ELF-1 (cell line): ENCODE measurements at regions not wholly inside any gene's neighbourhood (a gene's known extent, or its start where the extent isn't known, plus 50 kb on each side); places are given as distances from the start of the nearest gene placed in this dataset.

Experiments
- DNase-seq: peaks from one replicate; pipeline ENCODE4 v3.0.0-alpha.2; 2016; ENCODE audit warnings: low read depth, low spot score

DNA sequence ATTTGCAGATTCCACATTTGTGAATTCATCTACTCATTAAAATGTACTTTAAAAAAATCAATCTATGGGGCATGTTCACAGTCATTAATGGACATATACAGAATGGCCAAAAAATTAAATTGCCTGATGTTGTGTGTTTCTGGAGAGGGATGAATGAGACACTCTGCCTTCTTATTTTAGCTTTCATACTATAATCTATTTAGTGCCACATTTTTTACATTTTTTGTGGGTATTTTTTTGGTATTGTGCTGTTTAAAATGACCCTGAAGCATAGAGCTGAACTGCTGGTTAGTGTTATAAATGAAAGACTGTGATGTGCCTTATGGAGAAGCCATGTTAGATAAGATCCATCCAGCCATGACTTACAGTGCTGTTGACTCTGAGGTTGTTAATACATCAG, 961.8 kb upstream of the LRRN3 start:
- DNase-seq: no peak

DNA sequence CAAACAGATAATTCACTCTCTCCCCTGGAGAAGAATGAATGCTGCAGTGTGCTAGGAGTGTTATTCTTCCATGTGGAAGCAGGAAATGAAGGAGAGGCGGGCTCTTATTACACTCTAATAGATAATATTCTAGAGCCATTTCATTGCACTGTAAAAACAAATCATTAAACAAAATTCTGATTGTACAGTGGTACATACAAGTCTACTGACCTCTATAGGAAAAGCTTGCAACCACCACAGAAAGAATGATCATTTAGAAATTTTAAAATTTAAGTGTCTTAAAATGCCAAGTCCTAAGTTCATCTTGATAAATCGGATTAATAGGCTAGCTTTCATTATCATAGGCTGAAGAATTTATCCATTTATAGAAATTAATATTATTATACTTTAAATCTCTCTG, 960.3 kb upstream of the LRRN3 start:
- DNase-seq: no peak

DNA sequence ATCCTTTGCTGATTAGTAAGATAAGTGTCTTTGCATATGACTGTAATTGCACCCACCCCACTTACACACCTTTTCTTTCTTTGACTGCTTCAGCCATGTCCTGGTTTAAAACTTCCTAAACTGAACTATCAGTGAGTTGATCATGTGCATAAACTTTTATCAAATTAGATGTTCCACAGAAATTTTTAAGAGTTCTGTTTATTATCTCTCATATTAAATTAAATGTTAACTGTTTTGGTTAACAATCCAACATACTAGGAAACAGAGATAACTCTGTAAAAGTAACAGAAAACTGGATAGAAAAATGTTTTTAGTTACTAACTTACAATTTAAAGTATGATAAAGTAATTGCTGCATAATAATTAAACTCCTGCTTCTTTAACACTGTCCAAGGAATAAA, 959.6 kb upstream of the LRRN3 start:
- no peak for DNase-seq

DNA sequence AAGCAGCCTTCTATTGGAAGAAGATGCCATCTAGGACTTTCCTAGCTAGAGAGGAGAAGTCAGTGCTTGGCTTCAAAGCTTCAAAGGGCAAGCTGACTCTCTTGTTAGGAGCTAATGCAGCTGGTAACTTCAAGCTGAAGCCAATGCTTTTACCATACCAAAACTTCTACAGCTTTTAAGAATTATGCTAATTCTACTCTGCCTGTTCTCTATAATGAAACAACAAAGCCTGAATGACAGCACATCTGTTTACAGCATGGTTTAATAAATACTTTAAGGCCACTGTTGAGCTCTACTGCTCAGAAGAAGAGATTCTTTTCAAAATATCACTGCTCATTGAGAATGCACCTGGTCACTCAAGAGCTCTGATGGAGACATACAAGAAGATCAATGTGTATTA, 951.9 kb upstream of the LRRN3 start:
- DNase-seq: no peak

DNA sequence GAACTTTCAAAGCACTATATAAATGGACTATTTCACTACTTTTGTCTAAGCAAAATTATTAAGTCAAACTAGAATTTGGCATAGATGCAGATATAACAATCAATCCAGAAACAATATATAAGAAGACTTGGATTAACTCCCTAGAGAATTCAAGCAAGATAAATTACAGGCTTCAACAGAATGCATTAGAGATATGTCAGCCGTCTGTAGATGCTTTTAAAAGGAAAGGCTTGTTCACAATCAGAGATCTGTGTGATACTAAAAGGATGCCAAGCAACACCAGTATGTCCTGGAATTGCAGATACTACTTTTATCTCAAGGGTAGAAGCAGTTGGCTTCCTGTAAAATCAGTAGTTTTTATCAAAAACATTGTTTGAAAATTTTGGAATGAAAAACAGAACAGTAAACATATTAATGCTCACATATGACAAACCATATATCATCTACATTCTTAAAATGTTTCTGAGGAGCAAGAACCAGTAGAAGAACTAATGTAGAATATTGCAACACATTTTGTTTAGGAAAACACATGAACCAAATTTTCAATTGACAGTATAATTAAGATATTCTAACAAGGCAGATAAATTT, 947.9 kb upstream of the LRRN3 start:
- DNase-seq: no peak

DNA sequence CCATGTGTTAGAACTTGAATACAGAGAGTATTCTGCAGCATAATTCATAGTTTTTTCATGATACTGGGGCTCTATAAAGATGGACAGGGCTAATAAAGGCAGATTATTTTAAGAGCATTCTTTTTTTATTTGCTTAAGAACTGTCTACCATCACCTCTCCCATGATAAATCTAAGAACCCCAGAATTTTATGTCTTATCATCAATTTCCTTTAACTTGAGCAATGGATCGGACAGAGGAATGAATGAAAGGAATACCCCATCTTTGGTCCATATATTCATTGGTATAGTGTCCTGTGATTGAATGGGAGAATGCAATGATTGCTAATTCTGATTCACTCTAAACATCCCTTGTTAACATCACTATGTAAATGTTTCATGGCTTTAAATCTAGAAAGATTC, 946.3 kb upstream of the LRRN3 start:
- no peak for DNase-seq

DNA sequence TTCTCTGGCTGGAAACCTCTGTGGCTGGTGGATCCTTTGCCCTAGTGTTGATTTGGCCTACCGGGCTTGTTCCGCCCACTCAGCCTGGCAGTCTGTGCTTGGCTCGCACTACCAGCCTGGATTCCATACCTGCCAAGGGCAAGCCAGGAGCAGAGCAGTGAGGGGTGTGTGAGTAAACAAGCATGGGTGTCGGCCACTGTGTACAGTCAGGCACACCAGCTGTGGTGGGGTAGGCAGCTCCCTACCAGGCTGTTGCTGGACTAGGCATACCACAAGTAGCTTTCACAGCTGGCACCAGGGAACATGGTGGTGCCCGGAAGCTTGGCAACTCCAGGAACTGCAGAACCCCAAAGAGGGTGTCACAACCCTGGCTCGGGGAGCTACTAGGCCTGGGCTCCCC, 942.9 kb upstream of the LRRN3 start:
- DNase-seq: no peak

DNA sequence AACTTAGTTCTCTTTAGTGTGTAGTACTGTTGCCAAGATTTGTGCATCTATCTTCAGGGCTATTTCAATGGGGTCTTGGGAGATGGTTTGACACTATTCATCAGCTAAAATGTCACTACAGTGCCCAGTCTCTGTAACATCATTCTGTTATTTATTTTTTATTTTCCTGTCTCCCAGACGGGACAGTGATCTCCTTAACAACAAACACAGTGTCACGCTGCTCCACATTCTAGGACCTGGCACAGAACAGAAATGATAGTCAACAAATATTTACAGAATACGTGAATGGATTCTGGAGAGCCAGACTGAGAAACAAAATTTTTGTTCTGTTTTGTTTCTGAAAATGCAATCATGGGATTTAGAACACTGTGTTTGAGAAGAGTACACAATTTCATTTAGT, 937.7 kb upstream of the LRRN3 start:
- DNase-seq: no peak

DNA sequence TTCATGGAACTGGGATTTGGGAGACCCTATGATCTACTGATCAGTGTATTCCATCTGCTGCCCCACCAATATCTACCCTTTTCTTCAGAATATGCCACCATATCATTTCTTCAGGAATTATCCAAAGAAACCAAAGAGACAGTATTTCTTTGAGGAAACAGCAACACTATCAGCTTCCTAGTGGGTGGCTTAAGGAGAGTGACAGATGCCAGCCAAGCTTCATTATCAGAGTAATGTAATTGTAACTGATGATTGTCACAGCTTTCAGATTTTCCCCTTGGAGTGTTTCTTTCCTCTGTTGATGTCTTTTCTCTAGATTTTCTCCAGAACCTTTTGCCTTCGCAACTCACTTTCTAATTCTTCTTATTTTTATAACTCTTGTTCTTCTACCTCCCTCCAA, 934.4 kb upstream of the LRRN3 start:
- no peak for DNase-seq

DNA sequence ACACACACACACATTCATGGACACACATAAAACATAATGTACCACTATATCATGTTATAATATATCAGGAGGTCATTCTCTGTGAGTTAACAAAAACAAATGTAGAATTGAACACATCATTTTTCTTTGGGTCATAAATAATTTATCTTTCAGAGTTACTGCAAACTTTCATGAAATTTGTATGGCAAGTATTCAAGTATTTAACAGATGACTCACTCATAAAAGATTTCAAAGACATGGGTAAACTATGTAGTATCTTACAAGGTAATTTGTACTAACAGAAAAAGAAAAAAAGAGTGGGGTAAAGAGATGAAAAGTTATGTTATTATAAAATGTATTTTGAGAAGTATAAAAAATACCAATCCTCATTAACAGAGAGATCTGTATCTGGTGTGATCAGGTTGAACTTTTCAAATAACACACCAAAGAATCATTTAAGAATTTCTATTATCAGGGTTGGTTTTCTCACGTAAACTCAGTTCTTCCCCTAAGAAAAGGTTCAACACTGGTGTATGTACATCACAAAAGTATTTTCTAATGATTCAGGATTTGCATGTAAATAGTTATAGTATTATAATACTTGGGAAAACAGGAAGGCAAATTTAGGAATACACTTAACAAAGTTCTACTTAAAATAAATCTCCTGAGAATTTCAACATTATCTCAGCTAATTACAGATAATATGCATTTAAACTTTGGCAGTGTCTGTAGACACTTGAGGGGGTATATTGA, 933.1 kb upstream of the LRRN3 start:
- DNase-seq: no peak

DNA sequence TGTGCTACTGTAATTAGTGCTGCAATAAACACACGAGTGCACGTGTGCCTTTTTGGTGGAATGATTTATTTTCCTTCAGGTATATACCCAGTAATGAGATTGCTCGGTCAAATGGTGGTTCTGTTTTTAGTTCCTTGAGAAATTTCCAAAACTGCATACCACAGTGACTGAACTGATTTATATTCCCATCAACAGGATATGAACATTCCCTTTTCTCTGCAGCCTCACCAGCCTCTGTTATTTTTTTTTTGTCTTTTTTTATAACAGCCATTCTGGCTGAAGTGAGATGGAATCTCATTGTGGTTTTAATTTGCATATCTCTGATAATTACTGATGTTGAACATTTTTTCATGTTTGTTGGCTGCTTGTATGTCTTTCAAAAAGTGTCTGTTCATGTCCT, 922.9 kb upstream of the LRRN3 start:
- DNase-seq: no peak

DNA sequence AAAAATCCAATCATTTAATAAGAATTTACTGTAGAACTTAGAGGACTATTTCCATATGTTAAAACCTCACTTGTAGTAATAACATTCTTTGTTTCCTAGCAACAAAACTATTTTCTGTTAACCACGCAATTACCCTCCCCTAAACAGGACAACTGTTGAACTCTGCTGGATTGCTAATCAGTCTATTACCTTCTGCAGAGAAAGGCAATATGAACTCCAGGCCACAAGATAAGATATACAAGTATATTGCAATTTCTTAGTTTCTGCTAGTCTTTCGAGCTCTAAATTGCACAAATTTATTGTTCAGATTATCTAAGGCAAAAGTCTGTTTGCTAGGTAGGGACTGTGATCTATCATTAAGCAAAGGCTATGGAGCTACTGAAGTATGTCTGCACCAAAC, 920.1 kb upstream of the LRRN3 start:
- no peak for DNase-seq

DNA sequence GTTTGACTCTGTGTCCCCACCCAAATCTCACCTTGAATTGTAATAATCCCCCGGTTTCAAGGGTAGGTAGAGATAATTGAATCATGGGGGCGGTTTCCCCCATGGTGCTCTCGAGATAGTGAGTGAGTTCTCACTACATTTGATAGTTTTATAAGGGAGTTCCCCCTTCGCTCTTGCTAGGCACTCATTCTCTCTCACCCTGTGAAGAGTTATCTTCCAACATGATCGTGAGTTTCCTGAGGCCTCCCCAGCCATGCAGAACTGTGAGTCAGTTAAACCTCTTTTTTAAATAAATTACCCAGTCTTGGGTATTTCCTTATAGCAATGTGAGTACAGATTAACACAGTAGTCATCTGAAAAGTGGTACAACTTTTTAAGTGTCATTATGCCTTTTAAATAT, 913.5 kb upstream of the LRRN3 start:
- DNase-seq: no peak

DNA sequence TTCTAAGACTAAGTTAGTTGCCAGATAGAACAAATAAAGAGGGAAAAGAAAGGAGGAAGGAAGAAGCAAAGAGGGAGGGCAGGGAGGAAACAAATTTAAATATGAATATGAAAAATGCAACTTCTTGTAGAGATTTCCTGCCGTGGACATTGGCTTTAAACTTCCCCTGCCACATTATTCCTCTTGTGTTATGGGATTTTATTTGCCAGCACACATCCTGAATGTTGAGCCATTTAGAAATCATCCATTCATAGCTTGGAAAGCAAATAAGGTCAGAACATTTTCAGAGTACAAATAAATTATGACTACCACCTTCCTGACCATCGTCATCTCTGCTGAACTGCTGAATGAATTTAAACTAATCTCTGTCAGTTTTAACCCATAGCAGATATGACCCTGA, 911.9 kb upstream of the LRRN3 start:
- no peak for DNase-seq

DNA sequence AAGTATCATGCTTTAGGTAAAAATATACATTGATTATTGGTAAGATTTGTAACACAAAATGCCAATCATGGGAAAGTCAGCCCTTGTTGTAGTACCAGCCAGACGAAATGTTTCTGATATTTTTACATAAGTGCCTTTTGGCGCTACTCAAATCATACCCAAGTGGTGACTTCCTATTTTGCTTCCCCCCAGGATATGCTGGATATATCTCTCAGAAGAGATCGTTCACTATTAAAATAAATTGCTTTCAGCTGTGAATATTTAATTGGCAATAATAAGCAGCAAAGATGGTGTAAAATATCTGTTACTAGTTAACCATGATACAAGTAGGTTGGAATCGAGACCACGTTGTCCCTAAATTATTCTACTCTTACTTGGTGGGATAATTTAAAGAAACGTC, 909.2 kb upstream of the LRRN3 start:
- DNase-seq: no peak

DNA sequence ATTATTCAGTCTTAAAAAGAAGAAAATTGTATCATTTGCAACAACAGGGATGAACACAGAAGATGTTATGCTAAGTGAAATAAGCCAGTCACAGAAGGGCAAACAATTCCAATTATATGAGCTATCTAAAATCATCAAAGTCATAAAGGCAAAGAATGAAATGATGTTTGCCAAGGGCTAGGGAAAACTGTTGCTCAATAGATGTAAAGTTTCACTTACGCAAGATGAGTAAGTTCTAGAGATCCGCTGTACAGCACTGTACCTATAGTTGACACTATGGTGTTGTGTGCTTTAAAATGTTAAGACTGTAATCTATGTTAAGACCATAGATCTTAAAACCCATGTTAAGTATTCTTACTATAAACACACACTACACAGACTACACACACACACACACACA, 904.6 kb upstream of the LRRN3 start:
- no peak for DNase-seq

DNA sequence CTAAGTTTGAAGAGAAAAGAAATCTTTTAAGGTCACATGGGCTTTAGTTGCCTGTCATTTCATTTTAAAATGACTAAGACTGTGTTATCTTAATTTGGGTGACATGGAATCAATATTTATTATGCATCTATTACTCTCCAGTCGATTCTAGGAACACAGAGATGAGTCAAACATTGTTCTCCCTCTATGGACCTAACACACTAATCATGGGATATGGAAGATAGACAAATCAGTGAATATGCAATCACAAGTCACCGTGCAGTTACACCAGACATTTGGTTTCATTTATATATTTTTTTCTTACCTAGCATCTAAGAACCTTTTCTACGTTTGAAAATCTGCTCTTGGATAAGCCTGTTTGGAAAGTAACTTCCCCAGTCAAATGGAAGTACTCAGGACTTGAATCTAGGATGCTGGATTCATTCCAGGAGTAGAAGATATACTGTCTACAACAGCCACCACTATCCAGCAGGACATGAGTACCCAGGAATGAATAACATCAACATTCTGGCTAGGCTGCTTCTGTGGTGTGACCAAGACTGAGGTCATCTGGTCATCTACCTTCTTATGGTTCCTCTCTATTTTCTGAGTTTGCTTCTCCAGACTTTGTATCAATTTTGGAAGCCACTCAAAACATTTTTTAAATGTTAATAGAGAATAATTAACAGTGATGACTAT, 902.9 kb upstream of the LRRN3 start:
- no peak for DNase-seq

DNA sequence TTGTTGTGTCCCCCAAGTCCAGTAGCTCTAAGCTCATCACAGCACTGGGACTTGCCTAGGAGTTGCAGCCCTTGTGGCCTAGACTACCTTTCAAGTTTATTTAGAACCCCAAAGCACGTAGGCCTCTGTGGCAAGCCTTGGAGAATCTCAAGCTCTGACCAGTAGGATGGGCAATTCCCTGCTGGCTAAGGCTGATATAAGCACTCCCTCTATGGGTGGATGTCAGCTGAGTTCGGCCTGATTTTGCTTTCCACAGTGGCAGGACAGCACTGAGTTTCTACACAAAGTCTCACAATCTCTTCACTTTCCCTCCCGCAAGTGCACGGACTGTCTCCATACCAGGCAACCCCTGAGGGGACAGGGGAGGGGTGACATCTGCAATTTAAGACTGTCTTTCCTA, 886.4 kb upstream of the LRRN3 start:
- peak; percentile 28 for DNase-seq

DNA sequence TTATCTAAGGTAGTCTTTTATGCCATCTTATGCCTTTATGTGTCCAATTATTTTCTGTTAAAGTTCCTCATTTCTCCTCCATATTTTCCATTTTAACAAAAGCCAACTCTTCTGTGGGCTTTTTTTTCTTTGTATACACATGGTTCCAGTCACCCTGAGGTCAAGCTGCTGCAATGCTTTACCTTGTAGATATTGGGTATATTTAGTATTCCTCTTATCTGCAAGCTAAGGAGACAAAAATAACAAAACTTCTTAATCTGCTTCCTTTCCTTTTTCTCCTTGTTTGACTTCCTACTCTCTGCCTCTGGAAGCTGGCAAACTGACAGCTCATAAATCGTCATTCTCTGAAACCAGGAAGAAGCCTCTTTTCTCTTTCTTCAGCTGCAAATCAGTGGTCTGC, 885.0 kb upstream of the LRRN3 start:
- no peak for DNase-seq

DNA sequence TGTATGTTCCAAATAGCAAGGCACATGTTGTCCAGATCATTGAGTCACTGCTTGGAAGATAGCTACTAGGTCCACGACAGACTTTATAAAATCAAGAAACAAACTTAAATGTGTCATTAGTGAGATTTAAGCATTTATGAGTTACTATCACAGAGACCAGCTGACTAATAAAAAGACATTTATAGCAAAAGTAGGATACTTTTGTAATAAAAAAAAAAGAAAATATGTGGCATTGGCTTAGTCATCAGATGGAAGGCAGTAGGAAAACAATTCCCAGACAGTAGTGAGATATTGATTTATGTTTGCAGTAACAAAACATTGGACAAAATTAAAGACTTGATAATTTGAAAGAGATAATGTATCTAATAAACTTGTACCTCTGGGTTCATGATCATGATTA, 881.0 kb upstream of the LRRN3 start:
- no peak for DNase-seq

DNA sequence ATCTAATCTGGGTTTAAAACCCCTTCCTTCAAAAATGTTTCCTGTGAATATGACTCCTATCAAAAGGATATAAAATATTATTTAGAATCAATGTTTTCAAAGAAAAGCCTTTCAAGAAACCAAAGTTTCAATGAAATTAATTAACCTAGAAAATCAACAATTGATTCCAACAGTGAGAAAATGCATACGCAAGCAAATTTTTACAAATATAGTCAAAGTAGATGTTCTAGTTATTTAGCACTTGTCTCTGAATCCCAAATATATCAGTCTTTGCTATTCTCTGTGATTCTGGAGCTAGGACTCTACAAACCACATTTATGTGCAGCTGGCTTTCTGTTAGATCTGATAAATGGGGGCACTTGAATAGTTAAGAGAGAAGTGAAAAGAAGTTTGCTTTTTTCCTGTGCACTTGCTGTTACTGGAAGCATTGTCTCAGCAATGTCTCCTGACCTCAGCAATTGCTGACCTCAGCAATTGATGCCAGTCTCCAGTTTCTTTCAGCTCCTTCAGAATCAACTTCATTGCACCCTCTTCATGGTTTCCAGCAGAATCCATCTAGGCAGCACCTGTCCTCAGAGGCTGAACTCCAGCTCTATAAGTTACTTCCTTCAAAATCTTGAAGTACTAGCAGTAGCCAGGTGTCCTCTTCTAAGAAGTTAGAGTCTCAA, 879.9 kb upstream of the LRRN3 start:
- DNase-seq: no peak

DNA sequence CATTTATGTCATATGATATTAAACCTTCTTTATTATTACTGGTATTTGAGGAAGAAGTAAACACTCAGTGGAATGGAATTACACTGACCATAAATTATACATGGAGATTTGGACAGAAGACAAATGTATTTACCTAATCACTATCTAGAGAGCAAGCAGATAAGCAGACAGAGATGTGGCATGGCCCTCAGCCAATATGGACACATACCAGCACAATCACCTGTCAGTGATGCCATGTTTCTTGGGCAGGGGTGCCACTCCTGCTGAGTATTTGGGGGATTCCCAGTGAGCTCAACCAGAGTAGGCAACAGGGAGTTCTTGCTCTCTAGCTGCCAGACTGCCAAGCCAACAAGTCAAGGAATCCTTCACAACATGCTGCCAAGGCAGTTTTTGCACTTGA, 866.3 kb upstream of the LRRN3 start:
- DNase-seq: no peak

DNA sequence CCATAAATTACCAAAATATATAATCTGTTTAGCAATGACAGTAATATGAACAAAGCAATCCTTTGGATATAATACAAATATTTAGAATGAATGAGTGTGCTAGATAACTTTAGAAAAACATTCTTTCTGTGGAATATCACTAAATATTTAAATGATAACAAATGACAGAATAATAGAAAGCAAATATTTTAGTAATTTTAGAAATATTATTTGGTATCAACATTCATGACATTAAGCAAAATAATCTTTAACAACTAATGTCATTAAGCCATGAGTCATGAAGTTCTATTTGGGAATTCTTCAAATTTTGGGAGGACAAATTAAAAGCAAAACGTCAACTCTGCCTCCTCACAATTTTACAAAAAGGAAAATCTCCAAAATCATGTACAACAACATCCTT, 844.8 kb upstream of the LRRN3 start:
- DNase-seq: no peak
